ENCODE measurements at regions not wholly inside any gene's neighbourhood (a gene's known extent, or its start where the extent isn't known, plus 50 kb on each side); places are given as distances from the start of the nearest gene placed in this dataset.

GRCh38 chr18:73168236-73168635, 300.4 kb upstream of the NETO1 start:
- TF ChIP-seq CTCF (IDR thresholded peaks at IDR 0.05) (no peak), EP300 (IDR thresholded peaks at IDR 0.05) (no peak), POLR2A (IDR thresholded peaks at IDR 0.05) (no peak), POLR2AphosphoS5 (IDR thresholded peaks at IDR 0.05) (no peak)

All from gastroesophageal sphincter (tissue), 3 donors.